ENCODE measurements at regions not wholly inside any gene's neighbourhood (a gene's known extent, or its start where the extent isn't known, plus 50 kb on each side); places are given as distances from the start of the nearest gene placed in this dataset.
"Not testable (repeated sequence)": the region's sequence is repeated elsewhere in the genome, so short reads cannot be mapped to it uniquely, and the experiment has no call there.

DNA sequence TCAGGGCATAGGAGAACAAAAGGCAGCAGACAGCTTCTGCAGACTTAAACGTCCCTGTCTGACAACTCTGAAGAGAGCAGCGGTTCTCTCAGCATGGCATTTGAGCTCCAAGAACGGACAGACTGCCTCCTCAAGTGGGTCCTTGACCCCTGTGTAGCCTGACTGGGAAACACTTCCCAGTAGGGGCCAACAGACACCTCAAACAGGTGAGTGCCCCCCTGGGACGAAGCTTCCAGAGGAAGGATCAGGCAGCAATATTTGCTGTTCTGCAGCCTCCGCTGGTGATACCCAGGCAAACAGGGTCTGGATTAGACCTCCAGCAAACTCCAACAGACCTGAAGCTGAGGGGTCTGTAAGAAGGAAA is 66.9 kb upstream of the NEDD9 start:
- not testable (repeated sequence) for H3K27ac Mint-ChIP-seq, H3K9me3 Mint-ChIP-seq, H3K4me3 Mint-ChIP-seq, H3K27me3 Mint-ChIP-seq
- H3K36me3 Mint-ChIP-seq = peaks cover 56% of the 10 kb centered on the region
- peaks cover 5 to 14% (median 8%) of the 10 kb centered on the region in 3 donors for H3K4me1 Mint-ChIP-seq

DNA sequence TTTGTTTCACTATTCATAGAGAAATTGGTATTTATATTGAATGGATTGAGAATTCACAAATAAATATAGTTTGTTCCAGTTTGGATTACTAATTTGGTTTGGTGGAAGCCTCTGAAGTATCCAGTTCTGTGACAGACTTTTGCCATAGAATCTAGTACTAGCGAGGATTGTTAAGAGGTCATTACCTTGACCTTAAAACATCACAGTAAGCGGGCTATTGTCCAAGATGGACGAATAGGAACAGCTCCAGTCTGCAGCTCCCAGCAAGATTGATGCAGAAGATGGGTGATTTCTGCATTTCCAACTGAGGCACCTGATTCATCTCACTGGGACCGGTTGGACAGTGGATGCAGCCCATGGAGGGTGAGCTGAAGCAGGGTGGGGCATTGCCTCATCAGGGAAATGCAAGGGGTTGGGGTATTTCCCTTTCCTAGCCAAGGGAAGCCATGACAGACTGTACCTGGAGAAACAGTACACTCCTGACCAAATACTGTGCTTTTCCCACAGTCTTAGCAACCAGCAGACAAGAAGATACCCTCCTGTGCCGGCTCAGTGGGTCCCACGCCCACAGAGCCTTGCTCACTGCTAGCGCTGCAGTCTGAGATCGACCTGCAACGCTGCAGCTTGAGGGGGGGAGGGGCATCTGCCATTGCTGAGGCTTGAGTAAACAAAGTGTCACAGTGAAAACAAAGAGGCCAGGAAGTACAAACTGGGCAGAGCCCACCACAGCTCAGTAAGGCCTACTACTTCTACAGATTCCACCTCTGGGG is 66.4 kb upstream of the NEDD9 start:
- Mint-ChIP-seq H3K9me3 (peaks cover 0 to 3% (median 0%) of the 10 kb centered on the region in 3 donors), H3K4me1 (peaks cover 5 to 14% (median 6%) of the 10 kb centered on the region in 3 donors), H3K4me3 (no peak overlapping the region), H3K27me3 (no peaks in the 10 kb centered on the region), H3K27ac (peak overlapping the region in 1 of 3 donors; percentile 80), H3K36me3 (peaks cover 55% of the 10 kb centered on the region)

GRCh38 chr6:11297376-11297729 is 64.9 kb upstream of the NEDD9 start:
- Mint-ChIP-seq H3K27ac (peak overlapping the region in 1 of 3 donors; percentile 88), H3K4me3 (no peak overlapping the region), H3K36me3 (peaks cover 43% of the 10 kb centered on the region), H3K9me3 (peaks cover 0 to 3% (median 0%) of the 10 kb centered on the region in 3 donors), H3K4me1 (peaks cover 0 to 9% (median 6%) of the 10 kb centered on the region in 3 donors), H3K27me3 (no peaks in the 10 kb centered on the region)

GRCh38 chr6:11296449-11297375 is 64.2 kb upstream of the NEDD9 start:
- Mint-ChIP-seq H3K36me3 (peaks cover 42% of the 10 kb centered on the region), H3K4me3 (no peak overlapping the region), H3K27me3 (no peaks in the 10 kb centered on the region), H3K9me3 (peaks cover 0 to 3% (median 0%) of the 10 kb centered on the region in 3 donors), H3K4me1 (peaks cover 0 to 7% (median 3%) of the 10 kb centered on the region in 3 donors), H3K27ac (peak overlapping the region in 1 of 3 donors; percentile 88)

- H3K27me3 Mint-ChIP-seq = no peaks in the 10 kb centered on the region
- no peak overlapping the region for H3K4me3 Mint-ChIP-seq
- H3K4me1 Mint-ChIP-seq = peaks cover 0 to 3% (median 2%) of the 10 kb centered on the region in 3 donors
- peak overlapping the region in 1 of 3 donors; percentile 36 for H3K27ac Mint-ChIP-seq
- H3K9me3 Mint-ChIP-seq = peaks cover 0 to 3% (median 0%) of the 10 kb centered on the region in 3 donors
- H3K36me3 Mint-ChIP-seq = peaks cover 36% of the 10 kb centered on the region
These were observed 63.5 kb upstream of the NEDD9 start for GRCh38 chr6:11295969-11296368.

DNA sequence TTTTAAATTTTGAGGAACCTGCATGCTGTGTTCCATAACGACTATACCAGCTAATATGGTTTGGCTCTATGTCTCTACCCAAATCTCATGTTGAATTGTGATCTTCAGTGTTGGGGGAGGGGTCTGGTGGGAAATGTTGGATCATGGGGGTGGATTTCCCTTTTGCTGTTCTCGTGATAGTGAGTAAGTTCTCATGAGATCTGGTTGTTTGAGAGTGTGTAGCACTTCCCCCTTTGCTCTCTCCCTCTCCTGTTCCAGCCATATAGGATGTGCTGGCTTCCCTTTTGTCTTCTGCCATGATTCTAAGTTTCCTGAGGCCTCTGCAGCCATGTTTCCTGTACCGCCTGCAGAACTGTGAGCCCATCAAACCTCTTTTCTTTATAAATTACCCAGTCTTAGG is 61.8 kb upstream of the NEDD9 start:
- Mint-ChIP-seq H3K4me1 (peaks cover 0 to 2% (median 0%) of the 10 kb centered on the region in 3 donors), H3K36me3 (peaks cover 26% of the 10 kb centered on the region), H3K27me3 (no peaks in the 10 kb centered on the region), H3K4me3 (peak overlapping the region in 1 of 4 donors; percentile 60), H3K27ac (peak overlapping the region in 1 of 3 donors; percentile 81), H3K9me3 (no peaks in the 10 kb centered on the region)

DNA sequence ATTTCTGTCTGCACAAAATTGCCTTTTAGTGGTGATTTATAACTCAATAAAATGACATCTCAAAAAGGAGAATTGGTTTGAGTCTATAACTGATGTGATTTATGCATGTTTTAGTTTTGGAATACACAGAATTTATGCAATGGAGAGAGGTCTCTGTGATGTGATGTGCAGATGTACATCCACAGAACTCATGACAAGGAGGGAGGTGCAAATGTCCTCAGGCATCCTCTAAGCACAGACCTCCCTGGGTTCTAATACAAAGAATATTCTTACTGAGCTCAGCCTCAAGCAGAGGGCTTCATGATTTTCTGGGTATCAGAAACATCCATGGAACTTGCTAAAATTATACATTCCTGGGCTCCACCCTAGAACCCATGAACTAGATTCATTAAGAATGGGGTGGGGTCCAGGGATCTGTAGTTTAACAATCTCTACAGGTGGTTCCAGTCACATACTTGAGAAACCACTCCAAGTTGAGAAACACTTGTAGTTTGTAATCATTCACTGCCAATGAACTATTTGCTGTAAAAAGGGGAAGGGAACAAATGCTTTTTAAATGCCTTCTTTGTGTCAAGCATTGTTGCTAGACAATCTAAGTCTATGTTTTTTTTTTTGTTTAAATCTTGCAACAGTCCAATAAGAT is 60.2 kb upstream of the NEDD9 start:
- peaks cover 0 to 2% (median 0%) of the 10 kb centered on the region in 3 donors for H3K4me1 Mint-ChIP-seq
- H3K36me3 Mint-ChIP-seq = peaks cover 23% of the 10 kb centered on the region
- no peak overlapping the region for H3K4me3 Mint-ChIP-seq
- H3K27ac Mint-ChIP-seq = no peak overlapping the region
- no peaks in the 10 kb centered on the region for H3K9me3 Mint-ChIP-seq
- no peaks in the 10 kb centered on the region for H3K27me3 Mint-ChIP-seq

- Mint-ChIP-seq H3K4me3 (no peak overlapping the region), H3K27ac (peak overlapping the region in 1 of 3 donors; percentile 33), H3K27me3 (no peaks in the 10 kb centered on the region), H3K9me3 (no peaks in the 10 kb centered on the region), H3K36me3 (peaks cover 21% of the 10 kb centered on the region), H3K4me1 (peaks cover 0 to 2% (median 0%) of the 10 kb centered on the region in 3 donors)
These were observed 59.6 kb upstream of the NEDD9 start for GRCh38 chr6:11292091-11292490.

GRCh38 chr6:11291582-11291981 is 59.1 kb upstream of the NEDD9 start:
- H3K4me1 Mint-ChIP-seq = peaks cover 0 to 2% (median 0%) of the 10 kb centered on the region in 3 donors

DNA sequence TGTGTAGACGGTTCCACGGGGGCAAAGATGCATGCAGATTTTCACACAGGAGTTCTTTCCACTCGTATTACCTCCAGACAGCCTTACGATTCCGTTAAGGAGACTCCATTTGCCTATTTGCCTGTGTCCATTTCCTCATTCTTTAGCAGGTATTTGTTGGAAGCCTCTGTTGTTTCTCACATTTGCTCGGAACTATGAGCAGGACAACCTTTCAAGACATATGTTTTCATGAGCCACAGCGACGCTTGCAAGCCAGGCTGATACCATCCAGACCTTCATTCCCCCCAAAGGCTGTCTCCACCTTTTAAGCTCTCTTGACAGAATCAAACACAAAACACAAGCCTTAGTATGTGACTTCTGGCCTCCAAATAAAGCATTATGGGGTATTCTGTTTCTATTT is 57.6 kb upstream of the NEDD9 start:
- no peaks in the 10 kb centered on the region for H3K27me3 Mint-ChIP-seq
- H3K4me3 Mint-ChIP-seq = no peak overlapping the region
- H3K27ac Mint-ChIP-seq = peak overlapping the region in 2 of 3 donors; percentile 4 to 31
- peaks cover 21% of the 10 kb centered on the region for H3K36me3 Mint-ChIP-seq
- H3K9me3 Mint-ChIP-seq = peaks cover 0 to 4% (median 2%) of the 10 kb centered on the region in 3 donors
- H3K4me1 Mint-ChIP-seq = peaks cover 0 to 2% (median 0%) of the 10 kb centered on the region in 3 donors

More at GRCh38 chr6:11291582-11291981, 59.1 kb upstream of the NEDD9 start:
- H3K36me3 Mint-ChIP-seq = peaks cover 23% of the 10 kb centered on the region
- no peak overlapping the region for H3K4me3 Mint-ChIP-seq
- peaks cover 0 to 2% (median 0%) of the 10 kb centered on the region in 3 donors for H3K9me3 Mint-ChIP-seq
- no peaks in the 10 kb centered on the region for H3K27me3 Mint-ChIP-seq
- H3K27ac Mint-ChIP-seq = peak overlapping the region in 1 of 3 donors; percentile 33

- Mint-ChIP-seq H3K4me1 (peaks cover 0 to 2% (median 0%) of the 10 kb centered on the region in 3 donors), H3K9me3 (peaks cover 0 to 4% (median 2%) of the 10 kb centered on the region in 3 donors), H3K27me3 (no peaks in the 10 kb centered on the region), H3K27ac (no peak overlapping the region), H3K4me3 (no peak overlapping the region), H3K36me3 (peaks cover 13% of the 10 kb centered on the region)
These were observed 55.6 kb upstream of the NEDD9 start for GRCh38 chr6:11288065-11288464.

DNA sequence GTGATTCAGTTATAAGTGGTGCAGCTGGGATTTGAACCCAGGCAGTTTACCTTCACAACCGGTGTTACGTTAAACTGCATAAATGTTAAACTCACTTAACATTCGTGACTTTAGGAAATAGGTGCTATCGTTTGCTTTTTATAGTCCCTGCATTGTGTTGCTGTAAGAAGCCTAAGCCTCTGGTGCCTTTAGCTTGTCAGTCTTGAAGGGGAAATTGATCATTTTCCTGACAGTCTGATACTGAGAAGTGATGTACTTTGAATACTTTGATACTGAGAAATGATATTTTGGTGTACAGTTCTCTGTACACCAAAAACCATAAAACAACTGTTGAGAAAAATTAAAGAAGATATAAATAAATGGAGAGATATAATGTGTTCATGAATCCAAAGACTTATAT is 52.5 kb upstream of the NEDD9 start:
- peaks cover 0 to 4% (median 2%) of the 10 kb centered on the region in 3 donors for H3K9me3 Mint-ChIP-seq
- H3K4me1 Mint-ChIP-seq = peaks cover 0 to 6% (median 0%) of the 10 kb centered on the region in 3 donors
- H3K27ac Mint-ChIP-seq = no peak overlapping the region

DNA sequence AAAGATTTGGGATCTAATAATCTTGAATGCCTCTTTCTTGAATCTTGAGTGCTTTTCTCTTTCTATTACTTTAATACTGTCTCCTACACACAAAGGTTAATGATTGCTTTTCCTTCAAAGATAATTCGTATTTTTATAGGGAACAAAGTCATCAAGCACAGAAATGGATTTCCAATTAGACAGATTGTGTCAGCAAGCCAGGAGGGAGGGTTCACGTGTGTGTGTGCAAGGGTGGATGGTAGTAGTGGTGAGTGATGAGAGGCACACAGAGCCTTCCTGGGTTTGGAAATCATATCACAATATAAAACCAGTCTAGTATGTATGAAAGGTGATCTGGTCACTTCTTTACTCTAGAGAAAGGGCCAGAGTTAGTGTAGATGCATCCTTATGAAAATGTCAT is 51.2 kb upstream of the NEDD9 start:
- Mint-ChIP-seq H3K27ac (no peak overlapping the region), H3K36me3 (peaks cover 15% of the 10 kb centered on the region), H3K4me3 (no peak overlapping the region), H3K9me3 (peaks cover 0 to 4% (median 2%) of the 10 kb centered on the region in 3 donors), H3K4me1 (peaks cover 5 to 16% (median 11%) of the 10 kb centered on the region in 3 donors), H3K27me3 (no peaks in the 10 kb centered on the region)

More for the DNA sequence above, 52.5 kb upstream of the NEDD9 start:
- Mint-ChIP-seq H3K4me3 (no peak overlapping the region), H3K27me3 (no peaks in the 10 kb centered on the region), H3K36me3 (peaks cover 13% of the 10 kb centered on the region)

GRCh38 chr6:11282875-11283274 is 50.4 kb upstream of the NEDD9 start:
- H3K4me3 Mint-ChIP-seq = no peak overlapping the region
- peaks cover 13 to 24% (median 19%) of the 10 kb centered on the region in 3 donors for H3K4me1 Mint-ChIP-seq
- no peak overlapping the region for H3K27ac Mint-ChIP-seq
- peaks cover 0 to 4% (median 2%) of the 10 kb centered on the region in 3 donors for H3K9me3 Mint-ChIP-seq
- no peaks in the 10 kb centered on the region for H3K27me3 Mint-ChIP-seq
- peaks cover 15% of the 10 kb centered on the region for H3K36me3 Mint-ChIP-seq
